ENCODE measurements at regions not wholly inside any gene's neighbourhood (a gene's known extent, or its start where the extent isn't known, plus 50 kb on each side); places are given as distances from the start of the nearest gene placed in this dataset.

DNA sequence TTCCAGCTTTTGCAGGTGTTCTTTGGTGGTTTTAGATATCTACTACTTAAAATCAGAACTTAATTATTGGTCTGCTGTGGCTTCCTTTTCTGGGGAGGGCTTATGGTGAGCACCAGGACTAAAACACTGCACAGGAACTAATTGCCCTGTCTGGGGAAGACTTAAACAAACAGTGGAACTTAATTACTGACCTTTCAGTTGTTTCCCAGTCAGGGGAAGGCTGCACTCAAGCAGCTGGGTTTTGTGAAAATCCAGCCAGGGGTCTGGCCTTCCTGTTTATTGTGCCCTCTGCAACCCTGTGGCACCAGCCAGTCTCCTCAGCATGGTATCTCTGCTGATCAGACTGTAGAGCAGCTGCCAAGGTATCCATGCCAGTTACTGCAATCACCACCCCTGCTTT is 398.2 kb downstream of the ADCYAP1 start:
- Histone ChIP-seq H3K4me2 (ENCODE audit: low read length) (no peak overlapping the region), H3K27me3 (ENCODE audit: insufficient read depth, low read length) (no peaks in the 10 kb centered on the region), H3K4me3 (ENCODE audit: insufficient read depth, low read depth, low read length) (no peak overlapping the region), H3K4me1 (ENCODE audit: insufficient read depth, low read length) (no peaks in the 10 kb centered on the region), H2AFZ (ENCODE audit: low read depth, low read length) (no peak overlapping the region), H4K20me1 (ENCODE audit: insufficient read depth, low read length) (no peaks in the 10 kb centered on the region), H3K9me3 (ENCODE audit: insufficient read depth, low read depth, low read length) (no peaks in the 10 kb centered on the region), H3K79me2 (ENCODE audit: insufficient read depth, low read length) (no peaks in the 10 kb centered on the region), H3K27ac (ENCODE audit: low read depth, low read length) (no peak overlapping the region), H3K36me3 (ENCODE audit: insufficient read depth, low read length) (no peaks in the 10 kb centered on the region), H3K9ac (ENCODE audit: low read length) (no peak overlapping the region)
- H3K4me3 Mint-ChIP-seq (ENCODE audit: unreplicated experiment): no peak overlapping the region
- no peaks in the 10 kb centered on the region for H3K27me3 Mint-ChIP-seq (ENCODE audit: low read depth, unreplicated experiment)
- peaks cover 2% of the 10 kb centered on the region for H3K9me3 Mint-ChIP-seq (ENCODE audit: unreplicated experiment)
- no peak overlapping the region for H3K27ac Mint-ChIP-seq (ENCODE audit: unreplicated experiment)
- H3K4me1 Mint-ChIP-seq (ENCODE audit: low read depth, unreplicated experiment): no peaks in the 10 kb centered on the region
- H3K36me3 Mint-ChIP-seq (ENCODE audit: low read depth, unreplicated experiment): no peaks in the 10 kb centered on the region
- FAIRE-seq (no peak), DNase-seq (ENCODE audit: low read depth) (no peak)
- TF ChIP-seq, protein P1, sequence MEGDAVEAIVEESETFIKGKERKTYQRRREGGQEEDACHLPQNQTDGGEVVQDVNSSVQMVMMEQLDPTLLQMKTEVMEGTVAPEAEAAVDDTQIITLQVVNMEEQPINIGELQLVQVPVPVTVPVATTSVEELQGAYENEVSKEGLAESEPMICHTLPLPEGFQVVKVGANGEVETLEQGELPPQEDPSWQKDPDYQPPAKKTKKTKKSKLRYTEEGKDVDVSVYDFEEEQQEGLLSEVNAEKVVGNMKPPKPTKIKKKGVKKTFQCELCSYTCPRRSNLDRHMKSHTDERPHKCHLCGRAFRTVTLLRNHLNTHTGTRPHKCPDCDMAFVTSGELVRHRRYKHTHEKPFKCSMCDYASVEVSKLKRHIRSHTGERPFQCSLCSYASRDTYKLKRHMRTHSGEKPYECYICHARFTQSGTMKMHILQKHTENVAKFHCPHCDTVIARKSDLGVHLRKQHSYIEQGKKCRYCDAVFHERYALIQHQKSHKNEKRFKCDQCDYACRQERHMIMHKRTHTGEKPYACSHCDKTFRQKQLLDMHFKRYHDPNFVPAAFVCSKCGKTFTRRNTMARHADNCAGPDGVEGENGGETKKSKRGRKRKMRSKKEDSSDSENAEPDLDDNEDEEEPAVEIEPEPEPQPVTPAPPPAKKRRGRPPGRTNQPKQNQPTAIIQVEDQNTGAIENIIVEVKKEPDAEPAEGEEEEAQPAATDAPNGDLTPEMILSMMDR (IDR thresholded peaks at IDR 0.05; ENCODE audit: insufficient read depth, low read depth, low read length): no peak
- TF ChIP-seq EZH2 (IDR thresholded peaks at IDR 0.05; ENCODE audit: insufficient read depth, low read length): no peak

DNA sequence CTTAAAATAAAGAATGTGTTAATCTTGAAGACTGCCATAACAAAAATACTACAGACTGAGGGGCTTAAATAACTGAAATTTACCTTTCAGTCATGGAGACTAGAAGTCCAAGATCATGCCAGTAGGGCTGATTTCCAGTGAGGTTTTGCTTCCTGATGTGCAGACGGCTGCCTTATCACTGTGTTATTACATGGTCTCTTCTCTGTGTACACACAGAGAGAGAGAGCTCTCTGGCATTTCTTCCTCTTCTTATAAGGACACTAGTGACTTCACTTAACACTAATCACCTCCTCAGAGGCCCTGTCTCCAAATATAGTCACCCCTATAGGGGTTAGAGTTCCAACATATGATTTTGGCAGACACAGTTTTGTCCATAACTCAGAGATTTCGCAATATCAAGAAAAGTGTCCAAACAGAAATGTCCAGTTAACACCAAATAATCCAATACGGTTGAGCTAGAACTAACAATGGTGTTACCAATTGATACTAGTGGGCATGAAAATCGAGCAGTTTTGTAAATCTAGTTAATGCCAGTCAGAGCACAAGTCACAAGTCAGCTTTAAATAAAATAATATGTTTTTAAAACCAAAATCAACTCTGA is 399.8 kb downstream of the ADCYAP1 start:
- Histone ChIP-seq H3K4me1 (ENCODE audit: insufficient read depth, low read length) (no peaks in the 10 kb centered on the region), H3K4me2 (ENCODE audit: low read length) (no peak overlapping the region), H3K27ac (ENCODE audit: low read depth, low read length) (no peak overlapping the region), H3K4me3 (ENCODE audit: insufficient read depth, low read depth, low read length) (no peak overlapping the region), H3K27me3 (ENCODE audit: insufficient read depth, low read length) (no peaks in the 10 kb centered on the region), H3K36me3 (ENCODE audit: insufficient read depth, low read length) (no peaks in the 10 kb centered on the region), H3K9me3 (ENCODE audit: insufficient read depth, low read depth, low read length) (no peaks in the 10 kb centered on the region), H4K20me1 (ENCODE audit: insufficient read depth, low read length) (no peaks in the 10 kb centered on the region), H2AFZ (ENCODE audit: low read depth, low read length) (no peak overlapping the region), H3K9ac (ENCODE audit: low read length) (no peak overlapping the region), H3K79me2 (ENCODE audit: insufficient read depth, low read length) (no peaks in the 10 kb centered on the region)
- Mint-ChIP-seq H3K4me1 (ENCODE audit: low read depth, unreplicated experiment) (no peaks in the 10 kb centered on the region), H3K27ac (ENCODE audit: unreplicated experiment) (no peak overlapping the region), H3K36me3 (ENCODE audit: low read depth, unreplicated experiment) (no peaks in the 10 kb centered on the region), H3K4me3 (ENCODE audit: unreplicated experiment) (no peak overlapping the region), H3K27me3 (ENCODE audit: low read depth, unreplicated experiment) (no peaks in the 10 kb centered on the region), H3K9me3 (ENCODE audit: unreplicated experiment) (no peaks in the 10 kb centered on the region)
- TF ChIP-seq, protein P1 (IDR thresholded peaks at IDR 0.05; ENCODE audit: insufficient read depth, low read depth, low read length): no peak
- TF ChIP-seq EZH2 (IDR thresholded peaks at IDR 0.05; ENCODE audit: insufficient read depth, low read length): no peak
- DNase-seq (ENCODE audit: low read depth): no peak
- FAIRE-seq: no peak

DNA sequence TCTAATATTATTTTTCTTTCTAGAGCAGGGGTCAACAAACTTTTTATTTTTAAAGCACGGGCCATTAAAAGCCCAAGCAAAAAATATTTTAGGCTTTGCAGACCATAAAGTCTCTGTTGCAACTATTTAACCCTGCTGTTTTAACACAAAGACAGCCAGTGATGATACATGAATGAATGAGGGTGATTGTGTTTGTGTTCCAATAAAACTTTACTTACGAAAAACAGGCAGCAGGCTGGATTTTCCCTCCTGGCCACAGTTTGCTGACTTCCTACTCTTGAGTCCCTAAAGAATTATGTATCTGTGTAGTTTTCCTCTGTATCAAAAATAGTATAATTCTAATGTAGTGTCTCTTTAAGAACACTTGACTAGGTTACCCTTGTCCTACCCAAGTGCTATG is 402.0 kb downstream of the ADCYAP1 start:
- H3K27me3 Mint-ChIP-seq (ENCODE audit: low read depth, unreplicated experiment): no peaks in the 10 kb centered on the region
- TF ChIP-seq, protein P1 (IDR thresholded peaks at IDR 0.05; ENCODE audit: insufficient read depth, low read depth, low read length): no peak
- TF ChIP-seq EZH2 (IDR thresholded peaks at IDR 0.05; ENCODE audit: insufficient read depth, low read length): no peak
- H3K4me1 Mint-ChIP-seq (ENCODE audit: low read depth, unreplicated experiment): no peaks in the 10 kb centered on the region
- H3K9ac ChIP-seq (ENCODE audit: low read length): no peak overlapping the region
- no peaks in the 10 kb centered on the region for H3K36me3 ChIP-seq (ENCODE audit: insufficient read depth, low read length)
- H3K27ac Mint-ChIP-seq (ENCODE audit: unreplicated experiment): no peak overlapping the region
- no peaks in the 10 kb centered on the region for H4K20me1 ChIP-seq (ENCODE audit: insufficient read depth, low read length)
- no peak overlapping the region for H3K4me3 Mint-ChIP-seq (ENCODE audit: unreplicated experiment)
- no peaks in the 10 kb centered on the region for H3K9me3 Mint-ChIP-seq (ENCODE audit: unreplicated experiment)
- H3K4me3 ChIP-seq (ENCODE audit: insufficient read depth, low read depth, low read length): no peak overlapping the region
- H3K4me2 ChIP-seq (ENCODE audit: low read length): no peak overlapping the region
- no peaks in the 10 kb centered on the region for H3K9me3 ChIP-seq (ENCODE audit: insufficient read depth, low read depth, low read length)
- no peak overlapping the region for H2AFZ ChIP-seq (ENCODE audit: low read depth, low read length)
- no peaks in the 10 kb centered on the region for H3K27me3 ChIP-seq (ENCODE audit: insufficient read depth, low read length)
- H3K27ac ChIP-seq (ENCODE audit: low read depth, low read length): no peak overlapping the region
- no peak for DNase-seq (ENCODE audit: low read depth)
- no peaks in the 10 kb centered on the region for H3K79me2 ChIP-seq (ENCODE audit: insufficient read depth, low read length)
- no peaks in the 10 kb centered on the region for H3K4me1 ChIP-seq (ENCODE audit: insufficient read depth, low read length)
- no peaks in the 10 kb centered on the region for H3K36me3 Mint-ChIP-seq (ENCODE audit: low read depth, unreplicated experiment)
- no peak for FAIRE-seq

Measured in astrocyte (in vitro differentiated cells and primary cell).